ENCODE measurements at regions not wholly inside any gene's neighbourhood (a gene's known extent, or its start where the extent isn't known, plus 50 kb on each side); places are given as distances from the start of the nearest gene placed in this dataset.
"Not testable (repeated sequence)": the region's sequence is repeated elsewhere in the genome, so short reads cannot be mapped to it uniquely, and the experiment has no call there.

GRCh38 chr15:31623297-31623696, 296.7 kb downstream of the KLF13 start:
- TF ChIP-seq CTCF, POLR2A (IDR thresholded peaks at IDR 0.05): not testable (repeated sequence)

Measured in right lobe of liver (tissue), 4 donors.